HL-60 (cell line): ENCODE measurements at regions not wholly inside any gene's neighbourhood (a gene's known extent, or its start where the extent isn't known, plus 50 kb on each side); places are given as distances from the start of the nearest gene placed in this dataset.

Experiments
- POLR2AphosphoS5 ChIP-seq: IDR thresholded peaks from 2 replicates; pipeline ENCODE4 v1.6.1; 2012; ENCODE audit warnings: low read depth
- SPI1 ChIP-seq: IDR thresholded peaks from 2 replicates; pipeline ENCODE4 v1.6.1; 2012; ENCODE audit warnings: low read depth, mild to moderate bottlenecking, borderline replicate concordance
- TF ChIP-seq, protein P1 (sequence below): IDR thresholded peaks from 2 replicates; pipeline ENCODE4 v1.6.1; 2012; ENCODE audit warnings: low read depth; ENCODE audit not compliant: insufficient replicate concordance
- TF ChIP-seq, protein P2 (sequence below): IDR thresholded peaks from one replicate; pipeline ENCODE4 v1.5.1; 2011; ENCODE audit warnings: low read length, control low read depth, inconsistent platforms; ENCODE audit not compliant: insufficient read depth

DNA sequence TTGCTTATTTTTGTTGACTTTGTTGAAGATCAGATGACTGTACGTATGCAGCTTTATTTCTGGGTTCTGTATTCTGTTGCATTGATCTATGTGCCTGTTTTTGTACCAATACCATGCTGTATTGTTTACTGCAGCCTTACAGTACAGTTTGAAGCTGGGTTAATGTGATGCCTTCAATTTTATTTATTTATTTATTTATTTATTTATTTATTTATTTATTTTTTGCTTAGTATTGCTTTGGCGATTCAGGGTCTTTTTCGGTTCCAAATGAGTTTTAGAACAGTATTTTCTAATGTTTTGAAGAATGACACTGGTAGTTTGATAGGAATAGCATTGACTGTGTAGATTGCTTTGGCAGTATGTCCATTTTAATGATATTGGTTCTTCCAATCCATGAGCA is 210.3 kb downstream of the EPM2A start:
- TF ChIP-seq, protein P1, sequence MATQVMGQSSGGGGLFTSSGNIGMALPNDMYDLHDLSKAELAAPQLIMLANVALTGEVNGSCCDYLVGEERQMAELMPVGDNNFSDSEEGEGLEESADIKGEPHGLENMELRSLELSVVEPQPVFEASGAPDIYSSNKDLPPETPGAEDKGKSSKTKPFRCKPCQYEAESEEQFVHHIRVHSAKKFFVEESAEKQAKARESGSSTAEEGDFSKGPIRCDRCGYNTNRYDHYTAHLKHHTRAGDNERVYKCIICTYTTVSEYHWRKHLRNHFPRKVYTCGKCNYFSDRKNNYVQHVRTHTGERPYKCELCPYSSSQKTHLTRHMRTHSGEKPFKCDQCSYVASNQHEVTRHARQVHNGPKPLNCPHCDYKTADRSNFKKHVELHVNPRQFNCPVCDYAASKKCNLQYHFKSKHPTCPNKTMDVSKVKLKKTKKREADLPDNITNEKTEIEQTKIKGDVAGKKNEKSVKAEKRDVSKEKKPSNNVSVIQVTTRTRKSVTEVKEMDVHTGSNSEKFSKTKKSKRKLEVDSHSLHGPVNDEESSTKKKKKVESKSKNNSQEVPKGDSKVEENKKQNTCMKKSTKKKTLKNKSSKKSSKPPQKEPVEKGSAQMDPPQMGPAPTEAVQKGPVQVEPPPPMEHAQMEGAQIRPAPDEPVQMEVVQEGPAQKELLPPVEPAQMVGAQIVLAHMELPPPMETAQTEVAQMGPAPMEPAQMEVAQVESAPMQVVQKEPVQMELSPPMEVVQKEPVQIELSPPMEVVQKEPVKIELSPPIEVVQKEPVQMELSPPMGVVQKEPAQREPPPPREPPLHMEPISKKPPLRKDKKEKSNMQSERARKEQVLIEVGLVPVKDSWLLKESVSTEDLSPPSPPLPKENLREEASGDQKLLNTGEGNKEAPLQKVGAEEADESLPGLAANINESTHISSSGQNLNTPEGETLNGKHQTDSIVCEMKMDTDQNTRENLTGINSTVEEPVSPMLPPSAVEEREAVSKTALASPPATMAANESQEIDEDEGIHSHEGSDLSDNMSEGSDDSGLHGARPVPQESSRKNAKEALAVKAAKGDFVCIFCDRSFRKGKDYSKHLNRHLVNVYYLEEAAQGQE = no peak
- TF ChIP-seq, protein P2, sequence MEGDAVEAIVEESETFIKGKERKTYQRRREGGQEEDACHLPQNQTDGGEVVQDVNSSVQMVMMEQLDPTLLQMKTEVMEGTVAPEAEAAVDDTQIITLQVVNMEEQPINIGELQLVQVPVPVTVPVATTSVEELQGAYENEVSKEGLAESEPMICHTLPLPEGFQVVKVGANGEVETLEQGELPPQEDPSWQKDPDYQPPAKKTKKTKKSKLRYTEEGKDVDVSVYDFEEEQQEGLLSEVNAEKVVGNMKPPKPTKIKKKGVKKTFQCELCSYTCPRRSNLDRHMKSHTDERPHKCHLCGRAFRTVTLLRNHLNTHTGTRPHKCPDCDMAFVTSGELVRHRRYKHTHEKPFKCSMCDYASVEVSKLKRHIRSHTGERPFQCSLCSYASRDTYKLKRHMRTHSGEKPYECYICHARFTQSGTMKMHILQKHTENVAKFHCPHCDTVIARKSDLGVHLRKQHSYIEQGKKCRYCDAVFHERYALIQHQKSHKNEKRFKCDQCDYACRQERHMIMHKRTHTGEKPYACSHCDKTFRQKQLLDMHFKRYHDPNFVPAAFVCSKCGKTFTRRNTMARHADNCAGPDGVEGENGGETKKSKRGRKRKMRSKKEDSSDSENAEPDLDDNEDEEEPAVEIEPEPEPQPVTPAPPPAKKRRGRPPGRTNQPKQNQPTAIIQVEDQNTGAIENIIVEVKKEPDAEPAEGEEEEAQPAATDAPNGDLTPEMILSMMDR = no peak
- no peak for TF ChIP-seq POLR2AphosphoS5
- TF ChIP-seq SPI1 = no peak
